GM10266 (cell line): ENCODE measurements at regions not wholly inside any gene's neighbourhood (a gene's known extent, or its start where the extent isn't known, plus 50 kb on each side); places are given as distances from the start of the nearest gene placed in this dataset.

ENCODE experiments used
- DNase-seq: peaks from one replicate; pipeline ENCODE4 v3.0.0; 2012; ENCODE audit errors: extremely low spot score
- CTCF ChIP-seq: IDR thresholded peaks from 2 replicates; pipeline ENCODE4 v1.5.1; 2012; ENCODE audit warnings: mild to moderate bottlenecking, low read depth; ENCODE audit not compliant: control insufficient read depth, insufficient read depth; ENCODE audit errors: missing control alignments

- no peak for DNase-seq
Observed at GRCh38 chr5:117405197-117405596, 830.6 kb upstream of the SEMA6A start.

DNA sequence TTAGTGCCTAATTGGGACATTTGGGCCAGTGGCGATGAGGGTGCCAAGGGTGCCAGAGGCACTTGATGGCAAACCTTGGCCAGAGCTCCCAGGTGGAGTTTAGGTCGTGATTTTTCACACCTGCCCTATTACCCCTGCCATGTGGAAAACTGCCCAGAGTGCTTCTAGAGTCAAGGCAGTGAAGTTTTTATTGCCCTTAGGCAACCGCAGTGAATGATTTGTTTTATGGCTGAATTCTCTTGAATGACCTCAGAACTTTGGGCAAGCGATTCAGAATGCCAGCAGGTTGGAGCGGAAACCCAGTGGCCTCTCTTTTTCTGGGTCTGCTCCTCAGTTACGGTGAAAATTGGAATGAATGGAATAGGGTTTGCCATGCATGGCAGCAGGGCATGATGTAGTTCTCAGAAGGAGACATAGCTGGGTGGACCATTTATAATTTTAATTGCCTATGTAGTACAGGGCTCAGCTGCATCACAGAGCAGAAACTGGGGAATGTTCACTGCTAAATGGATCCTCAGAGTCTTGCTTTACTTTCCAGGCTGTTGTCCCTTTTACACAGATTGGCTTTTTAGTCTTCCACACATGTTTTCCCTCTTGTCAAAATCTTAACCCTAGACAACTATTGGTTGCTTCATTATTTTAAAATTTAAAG, 820.0 kb upstream of the SEMA6A start:
- DNase-seq = no peak
- TF ChIP-seq CTCF = no peak

More at GRCh38 chr5:117405197-117405596, 830.6 kb upstream of the SEMA6A start:
- no peak for TF ChIP-seq CTCF

DNA sequence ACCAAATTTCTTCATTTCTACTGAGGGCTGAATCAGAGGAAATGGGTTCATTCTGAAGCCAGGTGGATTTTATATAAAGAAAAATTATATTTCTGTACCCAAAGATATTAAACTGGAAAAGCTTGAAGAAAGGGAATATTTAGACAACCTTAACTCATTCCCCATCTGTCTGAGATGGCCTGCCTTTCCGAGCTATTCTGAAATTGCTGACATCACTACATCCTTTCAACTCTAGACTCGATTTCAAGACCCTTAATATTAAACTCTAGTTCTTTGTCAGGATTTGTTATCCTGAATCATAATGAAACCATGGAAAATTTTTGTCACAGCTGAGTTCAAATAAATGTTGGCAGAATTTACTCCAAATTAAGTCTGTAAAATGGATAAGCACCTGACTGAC, 818.5 kb upstream of the SEMA6A start:
- no peak for TF ChIP-seq CTCF

DNA sequence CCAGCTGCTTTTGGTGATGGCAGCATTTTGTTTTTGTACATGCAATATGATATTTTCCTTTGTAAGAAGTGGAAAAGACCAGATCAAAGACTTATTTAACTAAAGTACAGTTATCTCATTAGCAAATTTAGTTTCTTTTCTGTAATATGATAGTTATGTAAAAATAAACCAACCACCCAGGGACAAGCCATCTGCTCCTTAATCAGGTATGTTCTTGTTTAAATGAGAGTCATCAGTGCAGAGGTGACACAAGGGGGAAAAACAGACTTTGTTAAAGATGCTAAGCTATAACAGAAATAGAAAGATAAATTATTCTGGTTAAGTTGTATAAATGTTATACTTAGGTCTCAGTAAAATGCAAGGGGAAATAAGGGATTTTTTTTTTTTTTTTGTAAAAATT, 805.7 kb upstream of the SEMA6A start:
- no peak for TF ChIP-seq CTCF

More for the DNA sequence above, 818.5 kb upstream of the SEMA6A start:
- no peak for DNase-seq

DNA sequence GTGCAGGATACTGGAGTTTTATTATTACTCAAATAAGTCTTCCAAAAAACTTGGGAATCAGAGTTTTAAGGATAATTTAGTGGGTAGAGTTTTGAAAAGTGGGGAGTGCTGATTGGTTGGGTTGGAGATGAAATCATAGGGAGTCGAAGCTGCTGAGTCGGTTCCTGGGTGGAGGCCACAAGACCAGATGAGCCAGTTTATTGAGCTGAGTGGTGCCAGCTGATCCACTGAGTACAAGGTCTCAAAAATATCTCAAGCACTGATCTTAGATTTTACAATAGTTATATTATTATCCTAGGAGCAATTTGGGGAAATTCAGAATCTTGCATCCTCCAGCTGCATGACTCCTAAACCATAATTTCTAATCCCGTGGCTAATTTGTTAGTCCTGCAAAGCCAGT, 804.9 kb upstream of the SEMA6A start:
- no peak for TF ChIP-seq CTCF

More for the DNA sequence above, 805.7 kb upstream of the SEMA6A start:
- DNase-seq = no peak

DNA sequence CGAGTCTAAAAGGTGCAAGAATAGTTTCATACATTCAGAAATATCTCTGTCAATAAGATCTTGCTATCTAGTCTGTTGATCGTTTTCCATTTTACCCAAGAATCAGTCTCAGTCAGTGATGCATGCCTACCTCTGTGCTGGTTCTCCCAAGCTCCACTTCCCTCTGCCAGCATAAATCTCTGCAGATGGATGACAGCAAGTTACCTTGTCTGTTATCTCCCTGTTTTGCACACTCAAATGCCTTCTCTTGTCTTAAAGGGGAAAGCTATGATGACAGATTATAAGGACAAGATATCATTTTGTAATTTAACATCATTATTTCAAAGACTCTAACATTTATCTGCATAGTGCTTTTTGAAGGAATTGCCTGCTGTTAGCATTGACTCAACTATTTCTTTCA, 802.1 kb upstream of the SEMA6A start:
- TF ChIP-seq CTCF = no peak
- no peak for DNase-seq

More for the DNA sequence above, 804.9 kb upstream of the SEMA6A start:
- no peak for DNase-seq

DNA sequence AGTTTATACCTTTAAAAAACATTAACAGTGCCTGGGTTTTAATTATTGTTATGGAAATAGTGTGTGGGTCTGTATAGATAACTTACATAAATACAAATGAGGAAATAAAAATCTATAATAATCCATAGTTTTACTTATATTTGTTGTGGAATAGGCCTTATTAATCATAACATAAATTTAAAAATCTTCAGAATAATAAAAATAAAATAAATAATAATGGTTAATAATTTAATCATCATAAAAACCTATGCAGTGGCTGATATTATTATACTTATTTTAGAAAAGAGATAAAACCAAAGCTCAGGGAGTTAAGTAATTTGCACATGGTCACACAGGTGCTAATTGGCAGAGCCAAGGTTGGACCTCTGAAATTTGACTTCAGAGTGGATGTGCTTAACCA, 785.3 kb upstream of the SEMA6A start:
- no peak for TF ChIP-seq CTCF

More for the DNA sequence above, 785.3 kb upstream of the SEMA6A start:
- no peak for DNase-seq
